ENCODE measurements at regions not wholly inside any gene's neighbourhood (a gene's known extent, or its start where the extent isn't known, plus 50 kb on each side); places are given as distances from the start of the nearest gene placed in this dataset.
"Not testable (repeated sequence)": the region's sequence is repeated elsewhere in the genome, so short reads cannot be mapped to it uniquely, and the experiment has no call there.

- ChIA-PET CTCF (interaction anchor here (0.8 kb wide), 1 partner anchor 69 kb away, joined by 3 read pairs; no protein-coding TSS in a partner anchor), POLR2A (no interaction called here)
- no peak overlapping the region for H3K4me3 ChIP-seq (ENCODE audit: low read depth, low read length)
- no peak for TF ChIP-seq CTCF (IDR thresholded peaks at IDR 0.05; ENCODE audit: insufficient read depth, low read length, missing control alignments)
- DNase-seq (ENCODE audit: low read depth, low spot score): no peak
These were observed 89.3 kb upstream of the CDYL2 start for GRCh38 chr16:80893686-80894085.

GRCh38 chr16:80892395-80892794 is 88.0 kb upstream of the CDYL2 start:
- CTCF ChIA-PET; H3K4me3 ChIP-seq (ENCODE audit: low read depth, low read length); DNase-seq (ENCODE audit: low read depth, low spot score); POLR2A ChIA-PET: not testable (repeated sequence)

GRCh38 chr16:80889779-80890359 is 85.5 kb upstream of the CDYL2 start:
- ChIA-PET POLR2A (no interaction called here), CTCF (interaction anchor here (1.1 kb wide), 1 partner anchor 36 kb away, joined by 4 read pairs; no protein-coding TSS in a partner anchor)
- DNase-seq (ENCODE audit: low read depth, low spot score): no peak
- no peak for TF ChIP-seq CTCF (IDR thresholded peaks at IDR 0.05; ENCODE audit: insufficient read depth, low read length, missing control alignments)
- H3K4me3 ChIP-seq (ENCODE audit: low read depth, low read length): no peak overlapping the region

GRCh38 chr16:80887062-80887461 is 82.7 kb upstream of the CDYL2 start:
- ChIA-PET POLR2A (no interaction called here), CTCF (no interaction called here)
- H3K4me3 ChIP-seq (ENCODE audit: low read depth, low read length): no peak overlapping the region
- no peak for DNase-seq (ENCODE audit: low read depth, low spot score)
- no peak for TF ChIP-seq CTCF (IDR thresholded peaks at IDR 0.05; ENCODE audit: insufficient read depth, low read length, missing control alignments)

GRCh38 chr16:80883816-80884215 is 79.4 kb upstream of the CDYL2 start:
- POLR2A ChIA-PET: no interaction called here
- CTCF ChIA-PET: no interaction called here
- DNase-seq (ENCODE audit: low read depth, low spot score): no peak
- no peak overlapping the region for H3K4me3 ChIP-seq (ENCODE audit: low read depth, low read length)
- no peak for TF ChIP-seq CTCF (IDR thresholded peaks at IDR 0.05; ENCODE audit: insufficient read depth, low read length, missing control alignments)

- no peak for TF ChIP-seq CTCF (IDR thresholded peaks at IDR 0.05; ENCODE audit: insufficient read depth, low read length, missing control alignments)
- no peak overlapping the region for H3K4me3 ChIP-seq (ENCODE audit: low read depth, low read length)
- POLR2A ChIA-PET: no interaction called here
- CTCF ChIA-PET: no interaction called here
- DNase-seq (ENCODE audit: low read depth, low spot score): no peak
These were observed 78.8 kb upstream of the CDYL2 start for GRCh38 chr16:80883159-80883642.

- no peak overlapping the region for H3K4me3 ChIP-seq (ENCODE audit: low read depth, low read length)
- no peak for TF ChIP-seq CTCF (IDR thresholded peaks at IDR 0.05; ENCODE audit: insufficient read depth, low read length, missing control alignments)
- POLR2A ChIA-PET: no interaction called here
- DNase-seq (ENCODE audit: low read depth, low spot score): no peak
- CTCF ChIA-PET: interaction anchor here (1.6 kb wide), 1 partner anchor 51 kb away, joined by 3 read pairs; no protein-coding TSS in a partner anchor
These were observed 71.2 kb upstream of the CDYL2 start for GRCh38 chr16:80875616-80876015.

All from AG04449 (cell line).